ENCODE measurements at regions not wholly inside any gene's neighbourhood (a gene's known extent, or its start where the extent isn't known, plus 50 kb on each side); places are given as distances from the start of the nearest gene placed in this dataset.
"Not testable (repeated sequence)": the region's sequence is repeated elsewhere in the genome, so short reads cannot be mapped to it uniquely, and the experiment has no call there.

DNA sequence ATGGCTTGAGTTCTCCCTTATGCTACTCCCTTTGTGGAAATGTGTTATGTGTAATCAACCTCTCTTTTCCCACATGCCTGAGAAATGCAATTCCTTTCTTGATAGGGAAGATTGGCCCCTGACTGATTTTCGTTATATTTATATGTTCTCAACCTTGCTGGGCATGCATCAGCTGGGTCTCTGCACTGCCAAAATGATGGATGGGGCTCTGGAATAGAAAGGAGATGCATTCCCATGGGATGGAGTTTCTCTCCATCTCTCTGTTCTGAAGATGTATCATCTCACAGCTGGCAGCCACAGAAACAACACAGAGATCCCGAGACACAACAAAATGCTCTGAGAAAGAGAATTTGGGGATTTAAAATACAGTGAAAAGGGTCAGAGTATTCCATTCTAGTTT lies 327.7 kb upstream of the LMCD1 start:
- DNase-seq (ENCODE audit: extremely low read depth, insufficient read length), result no peak
- no peaks in the 10 kb centered on the region for H3K27me3 ChIP-seq (replicated peaks; ENCODE audit: control insufficient read depth, insufficient read depth, low read length)
- H3K4me3 ChIP-seq (replicated peaks; ENCODE audit: low read depth, low read length), result no peak overlapping the region
- H3K36me3 ChIP-seq (ENCODE audit: control insufficient read depth, insufficient read depth, low read length), result no peaks in the 10 kb centered on the region
- TF ChIP-seq, protein P1, sequence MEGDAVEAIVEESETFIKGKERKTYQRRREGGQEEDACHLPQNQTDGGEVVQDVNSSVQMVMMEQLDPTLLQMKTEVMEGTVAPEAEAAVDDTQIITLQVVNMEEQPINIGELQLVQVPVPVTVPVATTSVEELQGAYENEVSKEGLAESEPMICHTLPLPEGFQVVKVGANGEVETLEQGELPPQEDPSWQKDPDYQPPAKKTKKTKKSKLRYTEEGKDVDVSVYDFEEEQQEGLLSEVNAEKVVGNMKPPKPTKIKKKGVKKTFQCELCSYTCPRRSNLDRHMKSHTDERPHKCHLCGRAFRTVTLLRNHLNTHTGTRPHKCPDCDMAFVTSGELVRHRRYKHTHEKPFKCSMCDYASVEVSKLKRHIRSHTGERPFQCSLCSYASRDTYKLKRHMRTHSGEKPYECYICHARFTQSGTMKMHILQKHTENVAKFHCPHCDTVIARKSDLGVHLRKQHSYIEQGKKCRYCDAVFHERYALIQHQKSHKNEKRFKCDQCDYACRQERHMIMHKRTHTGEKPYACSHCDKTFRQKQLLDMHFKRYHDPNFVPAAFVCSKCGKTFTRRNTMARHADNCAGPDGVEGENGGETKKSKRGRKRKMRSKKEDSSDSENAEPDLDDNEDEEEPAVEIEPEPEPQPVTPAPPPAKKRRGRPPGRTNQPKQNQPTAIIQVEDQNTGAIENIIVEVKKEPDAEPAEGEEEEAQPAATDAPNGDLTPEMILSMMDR (IDR thresholded peaks at IDR 0.05; ENCODE audit: insufficient read depth, low read length, poor library complexity, severe bottlenecking), result no peak

DNA sequence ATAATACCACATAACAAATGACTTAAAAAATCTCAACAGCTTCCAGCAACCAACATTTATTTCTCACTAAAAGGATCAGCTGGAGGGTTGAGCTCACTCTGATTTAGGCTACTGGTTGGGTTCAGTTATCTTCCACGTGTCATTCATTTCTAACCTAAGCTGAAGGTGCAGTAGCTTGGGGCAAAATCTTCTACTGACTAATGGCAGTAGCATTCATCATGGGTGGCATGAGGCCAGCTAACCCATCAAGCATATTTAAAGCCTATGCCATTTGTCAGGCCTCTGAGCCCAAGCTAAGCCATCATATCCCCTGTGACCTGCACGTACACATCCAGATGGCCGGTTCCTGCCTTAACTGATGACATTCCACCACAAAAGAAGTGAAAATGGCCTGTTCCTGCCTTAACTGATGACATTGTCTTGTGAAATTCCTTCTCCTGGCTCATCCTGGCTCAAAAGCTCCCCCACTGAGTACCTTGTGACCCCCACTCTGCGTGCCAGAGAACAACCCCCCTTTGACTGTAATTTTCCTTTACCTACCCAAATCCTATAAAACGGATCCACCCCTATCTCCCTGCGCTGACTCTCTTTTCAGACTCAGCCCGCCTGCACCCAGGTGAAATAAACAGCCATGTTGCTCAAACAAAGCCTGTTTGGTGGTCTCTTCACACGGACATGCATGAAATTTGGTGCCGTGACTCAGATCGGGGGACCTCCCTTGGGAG lies 324.7 kb upstream of the LMCD1 start:
- H3K36me3 ChIP-seq (ENCODE audit: control insufficient read depth, insufficient read depth, low read length); H3K27me3 ChIP-seq (replicated peaks; ENCODE audit: control insufficient read depth, insufficient read depth, low read length); H3K4me3 ChIP-seq (replicated peaks; ENCODE audit: low read depth, low read length); DNase-seq (ENCODE audit: extremely low read depth, insufficient read length): not testable (repeated sequence)

DNA sequence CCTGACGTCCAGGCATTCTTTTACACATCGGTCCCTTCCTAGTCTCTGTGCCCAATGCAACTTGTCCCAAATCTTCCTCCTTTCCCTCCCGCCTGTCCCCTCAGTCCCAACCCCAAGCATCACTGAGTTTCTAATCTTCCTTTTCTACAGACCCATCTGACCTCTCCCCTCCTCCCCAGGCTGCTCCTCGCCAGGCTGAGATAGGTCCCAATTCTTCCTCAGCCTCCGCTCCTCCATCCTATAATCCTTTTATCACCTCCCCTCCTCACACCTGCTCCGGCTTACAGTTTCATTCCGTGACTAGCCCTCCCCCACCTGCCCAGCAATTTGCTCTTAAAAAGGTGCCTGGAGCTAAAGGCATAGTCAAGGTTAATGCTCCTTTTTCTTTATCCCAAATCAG lies 323.1 kb upstream of the LMCD1 start:
- not testable (repeated sequence) for H3K4me3 ChIP-seq (replicated peaks; ENCODE audit: low read depth, low read length); DNase-seq (ENCODE audit: extremely low read depth, insufficient read length); H3K27me3 ChIP-seq (replicated peaks; ENCODE audit: control insufficient read depth, insufficient read depth, low read length); H3K36me3 ChIP-seq (ENCODE audit: control insufficient read depth, insufficient read depth, low read length)

DNA sequence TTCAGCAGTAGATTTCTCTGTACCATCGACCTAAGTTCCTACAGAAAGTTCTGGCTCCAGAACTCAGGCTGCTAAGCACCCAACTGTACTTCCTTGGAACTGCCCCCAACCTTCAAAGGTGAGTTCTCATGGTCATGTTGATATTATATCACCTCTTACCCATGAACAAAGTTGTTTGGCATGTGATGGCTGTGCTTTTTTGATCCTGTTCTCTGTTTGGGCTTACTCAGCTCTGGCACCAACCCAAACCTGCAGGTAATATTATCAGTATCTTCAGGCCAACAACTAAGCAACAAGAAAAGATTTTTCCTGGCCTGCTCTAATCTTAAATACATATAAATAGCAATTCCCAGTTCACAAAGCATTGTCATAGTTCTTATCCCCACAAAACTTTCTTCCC lies 318.7 kb upstream of the LMCD1 start:
- TF ChIP-seq, protein P1 (IDR thresholded peaks at IDR 0.05; ENCODE audit: insufficient read depth, low read length, poor library complexity, severe bottlenecking), result no peak
- no peak for DNase-seq (ENCODE audit: extremely low read depth, insufficient read length)
- H3K36me3 ChIP-seq (ENCODE audit: control insufficient read depth, insufficient read depth, low read length), result no peaks in the 10 kb centered on the region
- no peak overlapping the region for H3K4me3 ChIP-seq (replicated peaks; ENCODE audit: low read depth, low read length)
- H3K27me3 ChIP-seq (replicated peaks; ENCODE audit: control insufficient read depth, insufficient read depth, low read length), result no peaks in the 10 kb centered on the region

DNA sequence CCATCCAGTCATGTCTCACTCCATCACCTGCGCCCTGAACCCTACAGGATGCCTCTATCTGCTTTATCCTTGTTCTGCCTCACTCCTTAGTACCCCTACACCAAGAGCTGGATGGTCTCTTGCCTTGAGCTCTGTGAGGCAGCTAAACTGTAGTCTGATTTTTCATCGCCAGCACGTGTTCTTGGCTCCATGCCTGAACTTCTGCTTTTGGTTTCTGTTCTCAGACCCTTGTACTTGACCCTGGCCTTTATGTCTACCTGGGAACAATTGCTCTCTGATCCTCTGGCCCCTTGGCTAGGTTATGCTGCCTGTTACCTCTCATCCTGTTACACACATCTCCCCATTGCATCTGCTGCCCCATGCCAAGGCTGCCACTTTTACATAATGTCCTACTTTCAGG lies 318.0 kb upstream of the LMCD1 start:
- TF ChIP-seq, protein P1 (IDR thresholded peaks at IDR 0.05; ENCODE audit: insufficient read depth, low read length, poor library complexity, severe bottlenecking), result no peak
- no peak overlapping the region for H3K4me3 ChIP-seq (replicated peaks; ENCODE audit: low read depth, low read length)
- H3K27me3 ChIP-seq (replicated peaks; ENCODE audit: control insufficient read depth, insufficient read depth, low read length), result no peaks in the 10 kb centered on the region
- no peak for DNase-seq (ENCODE audit: extremely low read depth, insufficient read length)
- H3K36me3 ChIP-seq (ENCODE audit: control insufficient read depth, insufficient read depth, low read length), result no peaks in the 10 kb centered on the region

DNA sequence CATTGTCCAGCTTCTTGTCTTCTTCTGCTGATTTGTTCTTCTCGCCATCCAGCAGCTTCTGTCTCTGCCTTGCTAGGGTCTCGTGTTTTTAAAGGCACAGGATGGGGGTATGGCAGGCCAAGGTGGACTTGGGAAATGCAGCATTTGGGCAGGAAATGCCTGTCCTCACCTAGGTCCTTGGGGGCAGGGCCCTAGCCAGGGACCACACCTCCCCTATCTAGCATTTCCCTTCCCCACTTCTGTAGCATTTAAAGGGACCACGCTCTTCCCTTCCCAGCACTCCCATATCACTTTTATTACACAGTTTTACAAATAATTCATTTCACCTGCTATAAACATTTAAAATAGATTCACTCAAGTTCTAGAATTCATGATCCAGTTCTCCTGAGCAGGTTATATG lies 315.4 kb upstream of the LMCD1 start:
- Histone ChIP-seq H3K4me3 (replicated peaks; ENCODE audit: low read depth, low read length) (no peak overlapping the region), H3K36me3 (ENCODE audit: control insufficient read depth, insufficient read depth, low read length) (no peaks in the 10 kb centered on the region), H3K27me3 (replicated peaks; ENCODE audit: control insufficient read depth, insufficient read depth, low read length) (no peaks in the 10 kb centered on the region)
- no peak for DNase-seq (ENCODE audit: extremely low read depth, insufficient read length)
- TF ChIP-seq, protein P1 (IDR thresholded peaks at IDR 0.05; ENCODE audit: insufficient read depth, low read length, poor library complexity, severe bottlenecking), result no peak

DNA sequence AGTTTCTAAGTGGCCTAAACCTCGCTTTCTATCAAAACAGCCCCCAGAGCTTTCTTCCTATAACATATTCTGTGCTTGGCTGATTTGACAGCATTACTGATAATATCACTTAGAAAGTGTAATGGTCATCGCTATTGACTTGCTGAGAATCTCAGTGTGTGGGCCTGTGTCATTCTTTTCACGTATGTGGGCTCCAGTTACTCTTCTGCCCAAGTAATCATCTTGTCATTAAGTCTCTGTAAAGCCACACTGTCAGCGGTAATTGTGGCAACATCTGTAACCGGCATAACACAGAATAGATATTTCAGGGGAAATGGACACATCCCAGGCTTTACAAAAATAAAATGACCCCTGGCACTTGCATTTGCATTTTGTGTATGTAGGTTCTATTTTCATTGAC lies 313.6 kb upstream of the LMCD1 start:
- TF ChIP-seq, protein P1 (IDR thresholded peaks at IDR 0.05; ENCODE audit: insufficient read depth, low read length, poor library complexity, severe bottlenecking), result no peak
- DNase-seq (ENCODE audit: extremely low read depth, insufficient read length), result no peak
- H3K27me3 ChIP-seq (replicated peaks; ENCODE audit: control insufficient read depth, insufficient read depth, low read length), result no peaks in the 10 kb centered on the region
- no peak overlapping the region for H3K4me3 ChIP-seq (replicated peaks; ENCODE audit: low read depth, low read length)
- H3K36me3 ChIP-seq (ENCODE audit: control insufficient read depth, insufficient read depth, low read length), result no peaks in the 10 kb centered on the region
